ENCODE measurements at regions not wholly inside any gene's neighbourhood (a gene's known extent, or its start where the extent isn't known, plus 50 kb on each side); places are given as distances from the start of the nearest gene placed in this dataset.

DNA sequence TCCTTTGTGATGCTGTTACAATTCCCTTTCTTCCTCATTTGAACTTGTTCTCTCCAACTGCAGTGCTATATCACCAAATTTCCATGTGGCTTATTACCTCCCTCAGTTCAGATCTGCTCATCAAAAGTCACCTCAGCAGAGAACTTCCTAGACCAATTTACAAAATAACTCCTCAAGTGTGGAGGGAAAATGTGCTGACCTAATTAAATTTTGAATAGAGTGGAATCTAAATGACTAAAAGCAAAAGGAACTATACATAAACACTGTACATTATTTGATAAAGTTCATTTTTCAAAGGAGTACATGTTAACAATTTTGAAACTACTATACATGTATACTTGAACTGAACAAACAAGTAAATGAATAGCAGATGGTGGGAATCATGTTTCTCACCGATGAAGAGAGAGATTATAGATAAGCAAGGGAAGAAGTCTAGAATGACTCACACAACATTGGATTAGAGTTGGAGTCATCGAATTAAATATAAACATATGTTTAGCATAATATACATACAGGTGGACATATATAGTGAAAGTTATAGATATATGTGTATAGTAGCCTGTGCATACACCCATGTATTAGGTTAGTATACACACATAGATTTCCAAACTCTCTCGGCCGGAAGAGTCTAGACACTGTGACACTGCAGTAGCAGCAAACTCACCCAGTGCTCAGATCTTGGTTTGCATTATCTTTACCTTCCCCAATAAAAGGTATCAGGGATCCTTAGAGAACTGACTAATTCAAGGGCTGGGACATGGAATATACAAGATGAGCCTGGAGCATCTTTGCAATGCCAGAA, 318.7 kb downstream of the PCDH18 start:
- no peak for TF ChIP-seq CREB5 (CRISPR knock-in tag; IDR thresholded peaks at IDR 0.05; ENCODE audit: low read depth)
- no peak for TF ChIP-seq ZNF565 (CRISPR knock-in tag; conservative IDR thresholded peaks at IDR 0.05; ENCODE audit: low read depth)
- TF ChIP-seq SNAI2 (CRISPR knock-in tag; IDR thresholded peaks at IDR 0.05), result no peak
- peak; percentile 89 for TF ChIP-seq TCF4 (CRISPR knock-in tag; IDR thresholded peaks at IDR 0.05; ENCODE audit: borderline replicate concordance)
- no peak for TF ChIP-seq OSR1 (CRISPR knock-in tag; IDR thresholded peaks at IDR 0.05)
- TF ChIP-seq TOX (CRISPR knock-in tag; IDR thresholded peaks at IDR 0.05; ENCODE audit: borderline replicate concordance), result 0 out of 2 replicates have a peak, but pooled peaks have one; percentile 8
- peak; percentile 36; the same call in 1 of the 2 replicates for TF ChIP-seq ISL1 (CRISPR knock-in tag; IDR thresholded peaks at IDR 0.05)
- TF ChIP-seq RARB (CRISPR knock-in tag; IDR thresholded peaks at IDR 0.05), result no peak
- TF ChIP-seq ESRRG (CRISPR knock-in tag; IDR thresholded peaks at IDR 0.05), result no peak
- no peak for TF ChIP-seq ZNF70 (CRISPR knock-in tag; IDR thresholded peaks at IDR 0.05)
- TF ChIP-seq ZFP3 (CRISPR knock-in tag; IDR thresholded peaks at IDR 0.05), result no peak
- TF ChIP-seq, protein P1, sequence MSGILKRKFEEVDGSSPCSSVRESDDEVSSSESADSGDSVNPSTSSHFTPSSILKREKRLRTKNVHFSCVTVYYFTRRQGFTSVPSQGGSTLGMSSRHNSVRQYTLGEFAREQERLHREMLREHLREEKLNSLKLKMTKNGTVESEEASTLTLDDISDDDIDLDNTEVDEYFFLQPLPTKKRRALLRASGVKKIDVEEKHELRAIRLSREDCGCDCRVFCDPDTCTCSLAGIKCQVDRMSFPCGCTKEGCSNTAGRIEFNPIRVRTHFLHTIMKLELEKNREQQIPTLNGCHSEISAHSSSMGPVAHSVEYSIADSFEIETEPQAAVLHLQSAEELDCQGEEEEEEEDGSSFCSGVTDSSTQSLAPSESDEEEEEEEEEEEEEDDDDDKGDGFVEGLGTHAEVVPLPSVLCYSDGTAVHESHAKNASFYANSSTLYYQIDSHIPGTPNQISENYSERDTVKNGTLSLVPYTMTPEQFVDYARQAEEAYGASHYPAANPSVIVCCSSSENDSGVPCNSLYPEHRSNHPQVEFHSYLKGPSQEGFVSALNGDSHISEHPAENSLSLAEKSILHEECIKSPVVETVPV (CRISPR knock-in tag; IDR thresholded peaks at IDR 0.05), result no peak
- no peak for TF ChIP-seq ZFP30 (CRISPR knock-in tag; IDR thresholded peaks at IDR 0.05)
- no peak for TF ChIP-seq ARNTL (CRISPR knock-in tag; IDR thresholded peaks at IDR 0.05; ENCODE audit: borderline replicate concordance, low read depth)
- TF ChIP-seq GLIS3 (CRISPR knock-in tag; IDR thresholded peaks at IDR 0.05), result no peak
- no peak for TF ChIP-seq PPARA (CRISPR knock-in tag; IDR thresholded peaks at IDR 0.05; ENCODE audit: borderline replicate concordance)
- TF ChIP-seq, protein P2, sequence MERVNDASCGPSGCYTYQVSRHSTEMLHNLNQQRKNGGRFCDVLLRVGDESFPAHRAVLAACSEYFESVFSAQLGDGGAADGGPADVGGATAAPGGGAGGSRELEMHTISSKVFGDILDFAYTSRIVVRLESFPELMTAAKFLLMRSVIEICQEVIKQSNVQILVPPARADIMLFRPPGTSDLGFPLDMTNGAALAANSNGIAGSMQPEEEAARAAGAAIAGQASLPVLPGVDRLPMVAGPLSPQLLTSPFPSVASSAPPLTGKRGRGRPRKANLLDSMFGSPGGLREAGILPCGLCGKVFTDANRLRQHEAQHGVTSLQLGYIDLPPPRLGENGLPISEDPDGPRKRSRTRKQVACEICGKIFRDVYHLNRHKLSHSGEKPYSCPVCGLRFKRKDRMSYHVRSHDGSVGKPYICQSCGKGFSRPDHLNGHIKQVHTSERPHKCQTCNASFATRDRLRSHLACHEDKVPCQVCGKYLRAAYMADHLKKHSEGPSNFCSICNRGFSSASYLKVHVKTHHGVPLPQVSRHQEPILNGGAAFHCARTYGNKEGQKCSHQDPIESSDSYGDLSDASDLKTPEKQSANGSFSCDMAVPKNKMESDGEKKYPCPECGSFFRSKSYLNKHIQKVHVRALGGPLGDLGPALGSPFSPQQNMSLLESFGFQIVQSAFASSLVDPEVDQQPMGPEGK (CRISPR knock-in tag; IDR thresholded peaks at IDR 0.05; ENCODE audit: borderline replicate concordance), result no peak
- TF ChIP-seq TSHZ2 (CRISPR knock-in tag; IDR thresholded peaks at IDR 0.05), result no peak
- no peak for TF ChIP-seq ZC3H10 (CRISPR knock-in tag; IDR thresholded peaks at IDR 0.05)
- peak; percentile 98 for ATAC-seq

- ATAC-seq, result no peak
- TF ChIP-seq, protein P2 (CRISPR knock-in tag; IDR thresholded peaks at IDR 0.05; ENCODE audit: borderline replicate concordance), result no peak
- TF ChIP-seq ZNF70 (CRISPR knock-in tag; IDR thresholded peaks at IDR 0.05), result no peak
- no peak for TF ChIP-seq ARNTL (CRISPR knock-in tag; IDR thresholded peaks at IDR 0.05; ENCODE audit: borderline replicate concordance, low read depth)
- no peak for TF ChIP-seq RARB (CRISPR knock-in tag; IDR thresholded peaks at IDR 0.05)
- no peak for TF ChIP-seq TCF4 (CRISPR knock-in tag; IDR thresholded peaks at IDR 0.05; ENCODE audit: borderline replicate concordance)
- no peak for TF ChIP-seq PPARA (CRISPR knock-in tag; IDR thresholded peaks at IDR 0.05; ENCODE audit: borderline replicate concordance)
- TF ChIP-seq ZFP30 (CRISPR knock-in tag; IDR thresholded peaks at IDR 0.05), result no peak
- TF ChIP-seq BACH2 (CRISPR knock-in tag; IDR thresholded peaks at IDR 0.05; ENCODE audit: borderline replicate concordance), result no peak
- no peak for TF ChIP-seq OSR1 (CRISPR knock-in tag; IDR thresholded peaks at IDR 0.05)
- TF ChIP-seq TOX (CRISPR knock-in tag; IDR thresholded peaks at IDR 0.05; ENCODE audit: borderline replicate concordance), result no peak
- TF ChIP-seq, protein P1 (CRISPR knock-in tag; IDR thresholded peaks at IDR 0.05), result no peak
- TF ChIP-seq ISL1 (CRISPR knock-in tag; IDR thresholded peaks at IDR 0.05), result no peak
- TF ChIP-seq ZFP3 (CRISPR knock-in tag; IDR thresholded peaks at IDR 0.05), result no peak
- no peak for TF ChIP-seq ZC3H10 (CRISPR knock-in tag; IDR thresholded peaks at IDR 0.05)
- TF ChIP-seq ESRRG (CRISPR knock-in tag; IDR thresholded peaks at IDR 0.05), result no peak
- TF ChIP-seq, protein P3, sequence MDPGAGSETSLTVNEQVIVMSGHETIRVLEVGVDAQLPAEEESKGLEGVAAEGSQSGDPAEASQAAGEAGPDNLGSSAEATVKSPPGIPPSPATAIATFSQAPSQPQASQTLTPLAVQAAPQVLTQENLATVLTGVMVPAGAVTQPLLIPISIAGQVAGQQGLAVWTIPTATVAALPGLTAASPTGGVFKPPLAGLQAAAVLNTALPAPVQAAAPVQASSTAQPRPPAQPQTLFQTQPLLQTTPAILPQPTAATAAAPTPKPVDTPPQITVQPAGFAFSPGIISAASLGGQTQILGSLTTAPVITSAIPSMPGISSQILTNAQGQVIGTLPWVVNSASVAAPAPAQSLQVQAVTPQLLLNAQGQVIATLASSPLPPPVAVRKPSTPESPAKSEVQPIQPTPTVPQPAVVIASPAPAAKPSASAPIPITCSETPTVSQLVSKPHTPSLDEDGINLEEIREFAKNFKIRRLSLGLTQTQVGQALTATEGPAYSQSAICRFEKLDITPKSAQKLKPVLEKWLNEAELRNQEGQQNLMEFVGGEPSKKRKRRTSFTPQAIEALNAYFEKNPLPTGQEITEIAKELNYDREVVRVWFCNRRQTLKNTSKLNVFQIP (CRISPR knock-in tag; IDR thresholded peaks at IDR 0.05; ENCODE audit: borderline replicate concordance, low read depth), result no peak
- no peak for TF ChIP-seq SNAI2 (CRISPR knock-in tag; IDR thresholded peaks at IDR 0.05)
- TF ChIP-seq ZNF8 (CRISPR knock-in tag; IDR thresholded peaks at IDR 0.05), result no peak
Measured at GRCh38 chr4:137212601-137213000, 319.7 kb downstream of the PCDH18 start.

All from SK-N-SH treated with all-trans-retinoic acid at 6 μM for 48 hours (cell line).